ENCODE measurements at regions not wholly inside any gene's neighbourhood (a gene's known extent, or its start where the extent isn't known, plus 50 kb on each side); places are given as distances from the start of the nearest gene placed in this dataset.

GRCh38 chr9:105834404-105834803 lies 140.1 kb downstream of the TMEM38B start:
- TF ChIP-seq CTCF (IDR thresholded peaks at IDR 0.05; ENCODE audit: low read length) (no peak), EZH2 (optimal IDR thresholded peaks at IDR 0.05; ENCODE audit: low read depth, low read length) (no peak), EZH2phosphoT487 (IDR thresholded peaks at IDR 0.05; ENCODE audit: low read length) (no peak)

All from MM.1S (cell line).